Skeletal muscle tissue (tissue), 3 donors: ENCODE measurements at regions not wholly inside any gene's neighbourhood (a gene's known extent, or its start where the extent isn't known, plus 50 kb on each side); places are given as distances from the start of the nearest gene placed in this dataset.

Source experiments
- H3K27ac ChIP-seq: one replicate; pipeline ENCODE4 v1.7.0; 2013; ENCODE audit warnings: mild to moderate bottlenecking, low read depth, low read length, inconsistent platforms
- H3K27me3 ChIP-seq, 3 donors: one replicate each; pipeline ENCODE4 v1.7.0; 2013; ENCODE audit warnings: low read length in 3 of 3; ENCODE audit not compliant: control insufficient read depth in 3 of 3, insufficient read depth in 3 of 3
- H3K36me3 ChIP-seq, 3 donors: one replicate each; pipeline ENCODE4 v1.7.0; 2013; ENCODE audit warnings: low read length in 3 of 3; ENCODE audit not compliant: control insufficient read depth in 3 of 3, insufficient read depth in 3 of 3
- H3K4me1 ChIP-seq, 3 donors: one replicate each; pipeline ENCODE4 v1.7.0; 2013; ENCODE audit warnings: low read length in 3 of 3, mild to moderate bottlenecking in 3 of 3; ENCODE audit not compliant: control insufficient read depth in 3 of 3, insufficient read depth in 3 of 3
- H3K4me3 ChIP-seq, 3 donors: one replicate each; pipeline ENCODE4 v1.7.0; 2013; ENCODE audit warnings: low read length in 3 of 3
- H3K9ac ChIP-seq, 3 donors: one replicate each; pipeline ENCODE4 v1.7.0; 2013; ENCODE audit warnings: low read length in 3 of 3, mild to moderate bottlenecking in 3 of 3, moderate library complexity in 2 of 3, low read depth in 1 of 3
- H3K9me3 ChIP-seq, 3 donors: one replicate each; pipeline ENCODE4 v1.7.0; 2013; ENCODE audit warnings: low read length in 3 of 3; ENCODE audit not compliant: control insufficient read depth in 3 of 3
- donor health status: Osteomylitis.

- Histone ChIP-seq H3K27ac (no peak overlapping the region), H3K9ac (no peak overlapping the region), H3K4me3 (no peak overlapping the region), H3K9me3 (no peaks in the 10 kb centered on the region), H3K36me3 (no peaks in the 10 kb centered on the region), H3K4me1 (peaks cover 3 to 8% (median 4%) of the 10 kb centered on the region in 3 donors), H3K27me3 (no peaks in the 10 kb centered on the region)
Observed at GRCh38 chr1:118744420-118744819, 243.7 kb downstream of the TBX15 start.

DNA sequence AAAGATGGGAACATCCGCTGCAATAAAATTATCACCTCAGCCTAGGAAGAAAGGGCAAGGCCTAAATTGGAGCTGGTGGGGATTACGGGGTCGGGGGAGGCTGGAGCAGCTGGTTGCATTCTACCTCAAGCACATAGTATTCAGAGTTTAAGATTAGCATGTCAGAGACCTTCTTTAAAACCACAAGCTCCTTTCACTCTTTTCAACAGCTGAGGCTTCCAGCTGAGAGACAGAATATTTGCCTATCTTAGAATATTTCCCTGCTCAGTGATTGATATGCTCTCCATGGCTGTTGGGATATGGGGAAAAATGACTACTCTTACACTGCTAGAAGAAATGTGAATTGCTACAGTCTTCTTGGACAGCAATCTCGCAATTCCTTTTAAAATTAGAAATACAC lies 248.6 kb downstream of the TBX15 start:
- H3K27ac ChIP-seq, result no peak overlapping the region
- H3K9me3 ChIP-seq, result no peaks in the 10 kb centered on the region
- no peak overlapping the region for H3K4me3 ChIP-seq
- peaks cover 7 to 10% (median 7%) of the 10 kb centered on the region in 3 donors for H3K4me1 ChIP-seq
- H3K9ac ChIP-seq, result no peak overlapping the region
- no peaks in the 10 kb centered on the region for H3K27me3 ChIP-seq
- no peaks in the 10 kb centered on the region for H3K36me3 ChIP-seq

GRCh38 chr1:118736322-118736721 lies 251.8 kb downstream of the TBX15 start:
- H3K27ac ChIP-seq, result no peak overlapping the region
- peaks cover 5 to 10% (median 7%) of the 10 kb centered on the region in 3 donors for H3K4me1 ChIP-seq
- no peak overlapping the region for H3K4me3 ChIP-seq
- H3K36me3 ChIP-seq, result no peaks in the 10 kb centered on the region
- no peaks in the 10 kb centered on the region for H3K27me3 ChIP-seq
- no peaks in the 10 kb centered on the region for H3K9me3 ChIP-seq
- no peak overlapping the region for H3K9ac ChIP-seq

DNA sequence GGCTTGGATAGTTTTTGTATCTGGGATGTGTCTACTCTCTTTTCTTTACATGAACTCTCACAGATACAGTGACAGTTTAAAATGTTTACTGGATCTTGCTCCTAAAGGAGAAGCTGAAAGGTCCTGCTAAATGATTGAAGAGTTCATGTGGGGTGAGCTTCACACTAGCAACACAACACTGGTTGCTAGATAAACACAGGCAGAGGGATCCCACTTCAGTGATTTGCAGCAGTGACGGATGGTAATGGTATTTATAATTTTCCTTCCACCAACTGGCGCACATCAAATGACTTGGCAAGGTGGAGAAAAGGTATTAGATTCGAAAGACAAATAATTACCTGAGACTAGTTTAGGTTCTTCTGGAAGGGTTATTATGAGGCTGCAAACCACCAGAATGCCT lies 270.2 kb downstream of the TBX15 start:
- H3K4me1 ChIP-seq, result peaks cover 0 to 8% (median 0%) of the 10 kb centered on the region in 3 donors
- H3K27ac ChIP-seq, result no peak overlapping the region

GRCh38 chr1:118716775-118717174 lies 271.4 kb downstream of the TBX15 start:
- H3K27ac ChIP-seq, result no peak overlapping the region
- no peaks in the 10 kb centered on the region for H3K9me3 ChIP-seq
- H3K4me1 ChIP-seq, result peaks cover 0 to 8% (median 0%) of the 10 kb centered on the region in 3 donors
- H3K27me3 ChIP-seq, result no peaks in the 10 kb centered on the region
- no peak overlapping the region for H3K4me3 ChIP-seq
- no peaks in the 10 kb centered on the region for H3K36me3 ChIP-seq
- no peak overlapping the region for H3K9ac ChIP-seq

More for the DNA sequence above, 270.2 kb downstream of the TBX15 start:
- Histone ChIP-seq H3K9ac (no peak overlapping the region), H3K9me3 (no peaks in the 10 kb centered on the region), H3K36me3 (no peaks in the 10 kb centered on the region), H3K4me3 (no peak overlapping the region), H3K27me3 (no peaks in the 10 kb centered on the region)

- Histone ChIP-seq H3K9me3 (no peaks in the 10 kb centered on the region), H3K9ac (no peak overlapping the region), H3K36me3 (no peaks in the 10 kb centered on the region), H3K27me3 (no peaks in the 10 kb centered on the region), H3K4me3 (no peak overlapping the region), H3K4me1 (no peaks in the 10 kb centered on the region), H3K27ac (no peak overlapping the region)
Observed at GRCh38 chr1:118711356-118711755, 276.8 kb downstream of the TBX15 start.

DNA sequence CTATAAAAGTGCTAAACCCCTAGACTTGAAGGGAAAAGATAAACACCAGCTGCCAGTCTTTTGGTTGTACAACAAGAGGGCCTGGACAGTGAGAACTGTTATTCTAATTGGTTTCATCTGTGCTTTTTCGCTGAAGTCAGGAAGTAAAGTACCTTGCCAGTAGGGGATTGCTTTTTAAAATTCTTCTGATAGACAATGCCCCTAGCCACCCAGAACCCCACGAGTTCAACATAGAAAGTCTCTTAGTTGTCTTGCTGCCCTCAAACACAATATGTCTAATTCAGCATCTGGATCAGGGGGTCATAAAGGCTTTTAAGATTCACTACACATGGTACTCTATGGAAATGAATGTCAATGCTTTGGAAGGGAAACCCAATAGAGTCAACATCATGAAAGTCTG lies 289.2 kb downstream of the TBX15 start:
- no peak overlapping the region for H3K4me3 ChIP-seq
- no peak overlapping the region for H3K27ac ChIP-seq
- H3K27me3 ChIP-seq, result no peaks in the 10 kb centered on the region
- no peaks in the 10 kb centered on the region for H3K9me3 ChIP-seq
- no peaks in the 10 kb centered on the region for H3K36me3 ChIP-seq
- H3K4me1 ChIP-seq, result no peaks in the 10 kb centered on the region
- no peak overlapping the region for H3K9ac ChIP-seq

- H3K27ac ChIP-seq, result no peak overlapping the region
- H3K4me3 ChIP-seq, result no peak overlapping the region
- no peaks in the 10 kb centered on the region for H3K36me3 ChIP-seq
- H3K9me3 ChIP-seq, result no peaks in the 10 kb centered on the region
- H3K9ac ChIP-seq, result no peak overlapping the region
- no peaks in the 10 kb centered on the region for H3K27me3 ChIP-seq
- no peaks in the 10 kb centered on the region for H3K4me1 ChIP-seq
Observed at GRCh38 chr1:118692143-118692542, 296.0 kb downstream of the TBX15 start.

DNA sequence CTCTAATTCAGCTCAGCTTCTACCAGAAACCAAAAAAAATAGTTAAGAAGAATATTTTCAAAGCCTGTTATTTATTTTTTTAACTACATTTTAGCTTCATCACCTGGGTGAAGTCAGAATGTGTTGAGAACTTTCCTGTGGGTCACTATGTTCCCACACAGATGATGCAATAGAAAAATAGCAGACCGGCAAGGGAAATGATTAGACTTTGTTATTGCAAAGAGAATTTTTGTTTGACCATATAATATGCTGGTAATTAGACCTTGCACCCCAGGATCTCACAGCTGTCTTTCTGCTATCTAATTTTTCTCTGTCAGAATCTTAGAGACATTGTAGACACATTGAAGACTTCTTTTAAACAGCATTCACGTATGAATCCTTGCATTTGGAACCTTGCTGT lies 299.3 kb downstream of the TBX15 start:
- Histone ChIP-seq H3K36me3 (no peaks in the 10 kb centered on the region), H3K9ac (no peak overlapping the region), H3K4me3 (no peak overlapping the region), H3K9me3 (no peaks in the 10 kb centered on the region), H3K27ac (no peak overlapping the region), H3K4me1 (no peaks in the 10 kb centered on the region), H3K27me3 (no peaks in the 10 kb centered on the region)

GRCh38 chr1:118661769-118662320 lies 326.3 kb downstream of the TBX15 start:
- Histone ChIP-seq H3K9me3 (no peaks in the 10 kb centered on the region), H3K9ac (no peak overlapping the region), H3K36me3 (no peaks in the 10 kb centered on the region), H3K27me3 (no peaks in the 10 kb centered on the region), H3K27ac (no peak overlapping the region), H3K4me1 (no peaks in the 10 kb centered on the region), H3K4me3 (no peak overlapping the region)

- Histone ChIP-seq H3K36me3 (no peaks in the 10 kb centered on the region), H3K27me3 (no peaks in the 10 kb centered on the region), H3K4me3 (no peak overlapping the region), H3K9me3 (no peaks in the 10 kb centered on the region), H3K27ac (no peak overlapping the region), H3K4me1 (no peaks in the 10 kb centered on the region), H3K9ac (no peak overlapping the region)
Observed at GRCh38 chr1:118660769-118661168, 327.4 kb downstream of the TBX15 start.
